Activated CD4-positive, alpha-beta T cell treated with anti-CD3 and anti-CD28 coated beads, Interleukin-2, amount 10 ng/mL, durations not matched to agents 7 days and 5 days (primary cell): ENCODE measurements at regions not wholly inside any gene's neighbourhood (a gene's known extent, or its start where the extent isn't known, plus 50 kb on each side); places are given as distances from the start of the nearest gene placed in this dataset.
"Not testable (repeated sequence)": the region's sequence is repeated elsewhere in the genome, so short reads cannot be mapped to it uniquely, and the experiment has no call there.

Source experiments
- CTCF ChIA-PET: fragments of 350-600 bp; sonication (Branson Sonifier 250); formaldehyde crosslinking; loops from one replicate; lab custom pipeline; 2021; ENCODE audit warnings: antibody characterized with exemption; lab: Charles Lee
- POLR2A ChIA-PET: fragments of 350-600 bp; sonication (Branson Sonifier 250); formaldehyde crosslinking; loops from one replicate; lab custom pipeline; 2021; ENCODE audit warnings: antibody characterized with exemption; lab: Charles Lee
- DNase-seq: peaks from one replicate; pipeline ENCODE4 v3.0.0-alpha.2; 2020
- H3K27ac Mint-ChIP-seq: one replicate; pipeline ENCODE4 v1.8.0; 2021; ENCODE audit warnings: mild to moderate bottlenecking, moderate library complexity, mixed read lengths
- H3K27me3 Mint-ChIP-seq: one replicate; pipeline ENCODE4 v1.8.0; 2021; ENCODE audit warnings: mixed read lengths
- H3K36me3 Mint-ChIP-seq: one replicate; pipeline ENCODE4 v1.8.0; 2021; ENCODE audit warnings: low read depth, mixed read lengths
- H3K4me1 Mint-ChIP-seq: one replicate; pipeline ENCODE4 v1.8.0; 2021; ENCODE audit warnings: mixed read lengths
- H3K4me3 Mint-ChIP-seq: one replicate; pipeline ENCODE4 v1.8.0; 2021; ENCODE audit warnings: mild to moderate bottlenecking, moderate library complexity, mixed read lengths
- H3K9me3 Mint-ChIP-seq: one replicate; pipeline ENCODE4 v1.8.0; 2021; ENCODE audit warnings: mixed read lengths

GRCh38 chr10:78210548-78210947 is 176.9 kb downstream of the RPS24 start:
- ChIA-PET POLR2A (no interaction called here), CTCF (interaction anchor here (0.6 kb wide), 1 partner anchor 629 kb away, joined by 4 read pairs; no protein-coding TSS in a partner anchor)
- Mint-ChIP-seq H3K4me3 (no peak overlapping the region), H3K27me3 (peaks cover 10% of the 10 kb centered on the region), H3K4me1 (peaks cover 4% of the 10 kb centered on the region), H3K36me3 (no peaks in the 10 kb centered on the region), H3K27ac (no peak overlapping the region), H3K9me3 (no peaks in the 10 kb centered on the region)
- no peak for DNase-seq

GRCh38 chr10:78210976-78211375 is 177.3 kb downstream of the RPS24 start:
- Mint-ChIP-seq H3K4me1 (no peaks in the 10 kb centered on the region), H3K27me3 (peaks cover 13% of the 10 kb centered on the region), H3K36me3 (no peaks in the 10 kb centered on the region), H3K27ac (no peak overlapping the region), H3K9me3 (no peaks in the 10 kb centered on the region), H3K4me3 (no peak overlapping the region)
- ChIA-PET CTCF (no interaction called here), POLR2A (no interaction called here)
- DNase-seq: no peak

- Mint-ChIP-seq H3K36me3 (no peaks in the 10 kb centered on the region), H3K27ac (no peak overlapping the region), H3K9me3 (no peaks in the 10 kb centered on the region), H3K4me1 (no peaks in the 10 kb centered on the region), H3K4me3 (no peak overlapping the region), H3K27me3 (peaks cover 16% of the 10 kb centered on the region)
- ChIA-PET POLR2A (no interaction called here), CTCF (no interaction called here)
- DNase-seq: no peak
These were observed 177.9 kb downstream of the RPS24 start for GRCh38 chr10:78211561-78212051.

- H3K27me3 Mint-ChIP-seq: peaks cover 22% of the 10 kb centered on the region
- H3K36me3 Mint-ChIP-seq: no peaks in the 10 kb centered on the region
- CTCF ChIA-PET: no interaction called here
- no peaks in the 10 kb centered on the region for H3K4me1 Mint-ChIP-seq
- no peak overlapping the region for H3K4me3 Mint-ChIP-seq
- no peak overlapping the region for H3K27ac Mint-ChIP-seq
- H3K9me3 Mint-ChIP-seq: no peaks in the 10 kb centered on the region
- POLR2A ChIA-PET: no interaction called here
- DNase-seq: no peak
These were observed 178.6 kb downstream of the RPS24 start for GRCh38 chr10:78212060-78212785.

GRCh38 chr10:78212786-78213175 is 179.1 kb downstream of the RPS24 start:
- no peaks in the 10 kb centered on the region for H3K9me3 Mint-ChIP-seq
- H3K4me1 Mint-ChIP-seq: no peaks in the 10 kb centered on the region
- CTCF ChIA-PET: no interaction called here
- no peak for DNase-seq
- POLR2A ChIA-PET: no interaction called here
- no peak overlapping the region for H3K27ac Mint-ChIP-seq
- H3K4me3 Mint-ChIP-seq: no peak overlapping the region
- H3K36me3 Mint-ChIP-seq: no peaks in the 10 kb centered on the region
- H3K27me3 Mint-ChIP-seq: peaks cover 27% of the 10 kb centered on the region

GRCh38 chr10:78214955-78215354 is 181.3 kb downstream of the RPS24 start:
- no peaks in the 10 kb centered on the region for H3K4me1 Mint-ChIP-seq
- CTCF ChIA-PET: no interaction called here
- no peak overlapping the region for H3K4me3 Mint-ChIP-seq
- no peak overlapping the region for H3K27ac Mint-ChIP-seq
- no peak for DNase-seq
- H3K36me3 Mint-ChIP-seq: no peaks in the 10 kb centered on the region
- no peaks in the 10 kb centered on the region for H3K9me3 Mint-ChIP-seq
- H3K27me3 Mint-ChIP-seq: peaks cover 31% of the 10 kb centered on the region
- POLR2A ChIA-PET: no interaction called here

GRCh38 chr10:78215645-78216044 is 182.0 kb downstream of the RPS24 start:
- Mint-ChIP-seq H3K4me1 (no peaks in the 10 kb centered on the region), H3K9me3 (peaks cover 4% of the 10 kb centered on the region), H3K27me3 (peaks cover 31% of the 10 kb centered on the region), H3K36me3 (no peaks in the 10 kb centered on the region), H3K4me3 (no peak overlapping the region), H3K27ac (no peak overlapping the region)
- DNase-seq: no peak
- ChIA-PET POLR2A (no interaction called here), CTCF (no interaction called here)

- ChIA-PET CTCF (no interaction called here), POLR2A (no interaction called here)
- DNase-seq: no peak
- Mint-ChIP-seq H3K27ac (no peak overlapping the region), H3K36me3 (no peaks in the 10 kb centered on the region), H3K9me3 (peaks cover 4% of the 10 kb centered on the region), H3K27me3 (peaks cover 31% of the 10 kb centered on the region), H3K4me3 (no peak overlapping the region), H3K4me1 (no peaks in the 10 kb centered on the region)
These were observed 183.7 kb downstream of the RPS24 start for GRCh38 chr10:78217336-78217735.

- Mint-ChIP-seq H3K36me3 (no peaks in the 10 kb centered on the region), H3K4me1 (no peaks in the 10 kb centered on the region), H3K27me3 (peaks cover 31% of the 10 kb centered on the region), H3K4me3 (no peak overlapping the region), H3K9me3 (peaks cover 4% of the 10 kb centered on the region), H3K27ac (no peak overlapping the region)
- no peak for DNase-seq
- POLR2A ChIA-PET: no interaction called here
- CTCF ChIA-PET: no interaction called here
These were observed 185.3 kb downstream of the RPS24 start for GRCh38 chr10:78218798-78219490.

- not testable (repeated sequence) for H3K9me3 Mint-ChIP-seq, DNase-seq, H3K4me1 Mint-ChIP-seq, H3K4me3 Mint-ChIP-seq, H3K36me3 Mint-ChIP-seq, H3K27ac Mint-ChIP-seq
- POLR2A ChIA-PET: interaction anchor here (0.6 kb wide), 1 partner anchor 194 kb away, joined by 3 read pairs; no protein-coding TSS in a partner anchor
- peaks cover 29% of the 10 kb centered on the region for H3K27me3 Mint-ChIP-seq
- CTCF ChIA-PET: interaction anchor here (1.4 kb wide), 1 partner anchor 12 kb away, joined by 3 read pairs; no protein-coding TSS in a partner anchor
These were observed 185.9 kb downstream of the RPS24 start for GRCh38 chr10:78219568-78219967.

GRCh38 chr10:78220781-78221180 is 187.1 kb downstream of the RPS24 start:
- peaks cover 4% of the 10 kb centered on the region for H3K9me3 Mint-ChIP-seq
- no peak for DNase-seq
- CTCF ChIA-PET: interaction anchor here (1.4 kb wide), 1 partner anchor 13 kb away, joined by 3 read pairs; no protein-coding TSS in a partner anchor
- H3K4me3 Mint-ChIP-seq: no peak overlapping the region
- POLR2A ChIA-PET: no interaction called here
- H3K36me3 Mint-ChIP-seq: no peaks in the 10 kb centered on the region
- H3K27ac Mint-ChIP-seq: no peak overlapping the region
- peaks cover 19% of the 10 kb centered on the region for H3K27me3 Mint-ChIP-seq
- no peaks in the 10 kb centered on the region for H3K4me1 Mint-ChIP-seq

GRCh38 chr10:78222096-78222790 is 188.6 kb downstream of the RPS24 start:
- H3K4me3 Mint-ChIP-seq: no peak overlapping the region
- no peaks in the 10 kb centered on the region for H3K4me1 Mint-ChIP-seq
- CTCF ChIA-PET: no interaction called here
- H3K27me3 Mint-ChIP-seq: peaks cover 12% of the 10 kb centered on the region
- no peak overlapping the region for H3K27ac Mint-ChIP-seq
- no peak for DNase-seq
- POLR2A ChIA-PET: no interaction called here
- peaks cover 4% of the 10 kb centered on the region for H3K9me3 Mint-ChIP-seq
- no peaks in the 10 kb centered on the region for H3K36me3 Mint-ChIP-seq

- Mint-ChIP-seq H3K36me3 (no peaks in the 10 kb centered on the region), H3K4me1 (no peaks in the 10 kb centered on the region), H3K4me3 (no peak overlapping the region), H3K27me3 (peaks cover 4% of the 10 kb centered on the region), H3K27ac (no peak overlapping the region), H3K9me3 (peaks cover 4% of the 10 kb centered on the region)
- no peak for DNase-seq
- ChIA-PET CTCF (no interaction called here), POLR2A (no interaction called here)
These were observed 189.4 kb downstream of the RPS24 start for GRCh38 chr10:78223088-78223487.
